ENCODE measurements at regions not wholly inside any gene's neighbourhood (a gene's known extent, or its start where the extent isn't known, plus 50 kb on each side); places are given as distances from the start of the nearest gene placed in this dataset.

DNA sequence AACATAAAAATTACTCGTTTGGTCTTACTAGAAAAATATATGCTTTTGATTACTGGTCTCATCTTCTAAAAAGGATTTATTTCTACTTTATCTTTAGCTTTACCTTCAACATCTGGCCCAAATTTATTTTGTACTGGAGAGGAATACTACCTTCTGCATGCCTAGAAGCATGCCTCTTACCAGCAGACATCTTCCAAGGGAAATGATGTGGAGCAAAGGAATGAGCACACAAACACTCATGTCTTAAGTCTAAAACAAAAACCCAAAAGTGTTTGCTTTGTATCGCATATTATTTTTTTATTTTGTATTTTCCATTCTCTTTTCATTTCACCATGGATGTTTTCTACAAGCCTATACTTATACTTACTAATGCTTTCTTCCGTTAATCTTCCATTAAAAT, 304.6 kb upstream of the KCNMB2 start:
- no TSS peak for BruUV-seq (replicated peaks)
- Histone ChIP-seq H3K4me2 (ENCODE audit: low read depth, low read length) (no peak overlapping the region), H3K27ac (ENCODE audit: extremely low read length, insufficient read depth, low read length) (no peak overlapping the region), H3K9me3 (ENCODE audit: low read length) (no peaks in the 10 kb centered on the region), H3K36me3 (replicated peaks in 1 of 2; ENCODE audit: control insufficient read depth in 1 of 2, insufficient read depth in 2 of 2, low read length in 2 of 2) (no peaks in the 10 kb centered on the region), H3K9ac (ENCODE audit: insufficient read depth, low read depth, low read length) (no peak overlapping the region), H3K27me3 (ENCODE audit: control insufficient read depth in 1 of 2, insufficient read depth in 2 of 2, low read length in 2 of 2) (no peaks in the 10 kb centered on the region), H3K4me1 (ENCODE audit: insufficient read depth, low read length) (no peaks in the 10 kb centered on the region), H4K20me1 (ENCODE audit: insufficient read depth, low read length) (no peaks in the 10 kb centered on the region), H3K79me2 (ENCODE audit: insufficient read depth, low read length) (no peaks in the 10 kb centered on the region), H2AFZ (ENCODE audit: low read length) (no peak overlapping the region), H3K4me3 (replicated peaks in 1 of 3; ENCODE audit: insufficient read depth in 1 of 3, low read depth in 2 of 3, low read length in 3 of 3) (no peak overlapping the region)
- TF ChIP-seq SMYD3 (CRISPR knock-in tag; IDR thresholded peaks at IDR 0.05) (no peak), ZNF547 (CRISPR knock-in tag; IDR thresholded peaks at IDR 0.05) (no peak), ZNF577 (CRISPR knock-in tag; IDR thresholded peaks at IDR 0.05; ENCODE audit: borderline replicate concordance, low read depth) (no peak), ZNF768 (CRISPR knock-in tag; IDR thresholded peaks at IDR 0.05) (no peak), ATM (IDR thresholded peaks at IDR 0.05; ENCODE audit: borderline replicate concordance) (no peak), ZNF33B (CRISPR knock-in tag; IDR thresholded peaks at IDR 0.05) (no peak), U2AF1 (optimal IDR thresholded peaks at IDR 0.05; ENCODE audit: low read depth, low read length) (no peak), NR2F1 (CRISPR knock-in tag; IDR thresholded peaks at IDR 0.05) (no peak)
- ChIA-PET POLR2A (no interaction called here), CTCF (ENCODE audit: low intra/inter-chr PET ratio, low total read pairs) (no interaction called here)
- no peak for ATAC-seq
- 14% methylated on average over 3 of the region's 3 CpGs for WGBS (ENCODE audit: low lambda C conversion rate)
- no peak for FAIRE-seq
- in situ Hi-C loops (cut with HindIII; ENCODE audit: extremely low pct_ligation_motif_present, low pct_unique_long_range_greater_than_20kb), result no loop called here
- intact Hi-C loops (cut with micrococcal nuclease; ENCODE audit: unreplicated experiment), result no loop called here
- no peak for DNase-seq (ENCODE audit: low spot score)

GRCh38 chr3:178233371-178234071, 302.7 kb upstream of the KCNMB2 start:
- FAIRE-seq (no peak), DNase-seq (ENCODE audit: low spot score) (no peak), ATAC-seq (no peak)
- ChIA-PET CTCF (ENCODE audit: low intra/inter-chr PET ratio, low total read pairs) (no interaction called here), POLR2A (no interaction called here)
- no TSS peak for BruUV-seq (replicated peaks)
- H3K4me1 ChIP-seq (ENCODE audit: insufficient read depth, low read length), result no peaks in the 10 kb centered on the region
- no peaks in the 10 kb centered on the region for H3K27me3 ChIP-seq (ENCODE audit: control insufficient read depth in 1 of 2, insufficient read depth in 2 of 2, low read length in 2 of 2)
- TF ChIP-seq CAMTA2 (CRISPR knock-in tag; IDR thresholded peaks at IDR 0.05; ENCODE audit: borderline replicate concordance) (no peak), GATAD2A (CRISPR knock-in tag; IDR thresholded peaks at IDR 0.05) (no peak), SRSF9 (IDR thresholded peaks at IDR 0.05; ENCODE audit: borderline replicate concordance, insufficient read depth, low read depth, low read length, poor library complexity, severe bottlenecking) (no peak)
- TF ChIP-seq, protein P1, sequence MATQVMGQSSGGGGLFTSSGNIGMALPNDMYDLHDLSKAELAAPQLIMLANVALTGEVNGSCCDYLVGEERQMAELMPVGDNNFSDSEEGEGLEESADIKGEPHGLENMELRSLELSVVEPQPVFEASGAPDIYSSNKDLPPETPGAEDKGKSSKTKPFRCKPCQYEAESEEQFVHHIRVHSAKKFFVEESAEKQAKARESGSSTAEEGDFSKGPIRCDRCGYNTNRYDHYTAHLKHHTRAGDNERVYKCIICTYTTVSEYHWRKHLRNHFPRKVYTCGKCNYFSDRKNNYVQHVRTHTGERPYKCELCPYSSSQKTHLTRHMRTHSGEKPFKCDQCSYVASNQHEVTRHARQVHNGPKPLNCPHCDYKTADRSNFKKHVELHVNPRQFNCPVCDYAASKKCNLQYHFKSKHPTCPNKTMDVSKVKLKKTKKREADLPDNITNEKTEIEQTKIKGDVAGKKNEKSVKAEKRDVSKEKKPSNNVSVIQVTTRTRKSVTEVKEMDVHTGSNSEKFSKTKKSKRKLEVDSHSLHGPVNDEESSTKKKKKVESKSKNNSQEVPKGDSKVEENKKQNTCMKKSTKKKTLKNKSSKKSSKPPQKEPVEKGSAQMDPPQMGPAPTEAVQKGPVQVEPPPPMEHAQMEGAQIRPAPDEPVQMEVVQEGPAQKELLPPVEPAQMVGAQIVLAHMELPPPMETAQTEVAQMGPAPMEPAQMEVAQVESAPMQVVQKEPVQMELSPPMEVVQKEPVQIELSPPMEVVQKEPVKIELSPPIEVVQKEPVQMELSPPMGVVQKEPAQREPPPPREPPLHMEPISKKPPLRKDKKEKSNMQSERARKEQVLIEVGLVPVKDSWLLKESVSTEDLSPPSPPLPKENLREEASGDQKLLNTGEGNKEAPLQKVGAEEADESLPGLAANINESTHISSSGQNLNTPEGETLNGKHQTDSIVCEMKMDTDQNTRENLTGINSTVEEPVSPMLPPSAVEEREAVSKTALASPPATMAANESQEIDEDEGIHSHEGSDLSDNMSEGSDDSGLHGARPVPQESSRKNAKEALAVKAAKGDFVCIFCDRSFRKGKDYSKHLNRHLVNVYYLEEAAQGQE (IDR thresholded peaks at IDR 0.05; ENCODE audit: borderline replicate concordance in 1 of 2, low read depth in 1 of 2, low read length in 2 of 2), result no peak
- no peak overlapping the region for H3K27ac ChIP-seq (ENCODE audit: extremely low read length, insufficient read depth, low read length)
- H2AFZ ChIP-seq (ENCODE audit: low read length), result no peak overlapping the region
- H3K9me3 ChIP-seq (ENCODE audit: low read length), result no peaks in the 10 kb centered on the region
- H3K9ac ChIP-seq (ENCODE audit: insufficient read depth, low read depth, low read length), result no peak overlapping the region
- H4K20me1 ChIP-seq (ENCODE audit: insufficient read depth, low read length), result no peaks in the 10 kb centered on the region
- intact Hi-C loops (cut with micrococcal nuclease; ENCODE audit: unreplicated experiment), result no loop called here
- no peak overlapping the region for H3K4me3 ChIP-seq (replicated peaks in 1 of 3; ENCODE audit: insufficient read depth in 1 of 3, low read depth in 2 of 3, low read length in 3 of 3)
- no peaks in the 10 kb centered on the region for H3K79me2 ChIP-seq (ENCODE audit: insufficient read depth, low read length)
- 23% methylated on average over 5 of the region's 5 CpGs for WGBS (ENCODE audit: low lambda C conversion rate)
- no peak overlapping the region for H3K4me2 ChIP-seq (ENCODE audit: low read depth, low read length)
- in situ Hi-C loops (cut with HindIII; ENCODE audit: extremely low pct_ligation_motif_present, low pct_unique_long_range_greater_than_20kb), result no loop called here
- H3K36me3 ChIP-seq (replicated peaks in 1 of 2; ENCODE audit: control insufficient read depth in 1 of 2, insufficient read depth in 2 of 2, low read length in 2 of 2), result no peaks in the 10 kb centered on the region; a peak in 1 of 5 replicates
